Kasumi-1 (cell line): ENCODE measurements at regions not wholly inside any gene's neighbourhood (a gene's known extent, or its start where the extent isn't known, plus 50 kb on each side); places are given as distances from the start of the nearest gene placed in this dataset.

ENCODE experiments used
- DNase-seq, 2 experiments: peaks; one replicate each; lab custom pipeline; 2025; lab: John Stamatoyannopoulos, UW

GRCh38 chr3:3745693-3746092 is 53.5 kb upstream of the LRRN1 start:
- no peak for DNase-seq

- no peak for DNase-seq
These were observed 54.4 kb upstream of the LRRN1 start for GRCh38 chr3:3744826-3745225.

- DNase-seq: no peak
These were observed 55.5 kb upstream of the LRRN1 start for GRCh38 chr3:3743754-3744153.

GRCh38 chr3:3740061-3740460 is 59.2 kb upstream of the LRRN1 start:
- no peak for DNase-seq

- DNase-seq: no peak
These were observed 59.7 kb upstream of the LRRN1 start for GRCh38 chr3:3739330-3740060.

GRCh38 chr3:3737531-3737930 is 61.7 kb upstream of the LRRN1 start:
- no peak for DNase-seq

- DNase-seq: no peak
These were observed 63.3 kb upstream of the LRRN1 start for GRCh38 chr3:3735919-3736318.

- no peak for DNase-seq
These were observed 64.3 kb upstream of the LRRN1 start for GRCh38 chr3:3734881-3735280.

GRCh38 chr3:3729261-3729660 is 70.0 kb upstream of the LRRN1 start:
- no peak for DNase-seq

- no peak for DNase-seq
These were observed 72.7 kb upstream of the LRRN1 start for GRCh38 chr3:3726549-3726948.

GRCh38 chr3:3714572-3714971 is 84.7 kb upstream of the LRRN1 start:
- no peak for DNase-seq

GRCh38 chr3:3712971-3713370 is 86.3 kb upstream of the LRRN1 start:
- no peak for DNase-seq

- no peak for DNase-seq
These were observed 90.5 kb upstream of the LRRN1 start for GRCh38 chr3:3708769-3709115.

GRCh38 chr3:3707858-3708768 is 91.1 kb upstream of the LRRN1 start:
- no peak for DNase-seq

- no peak for DNase-seq
These were observed 94.0 kb upstream of the LRRN1 start for GRCh38 chr3:3705090-3705775.

- DNase-seq: no peak
These were observed 97.3 kb upstream of the LRRN1 start for GRCh38 chr3:3701949-3702348.

GRCh38 chr3:3699816-3700633 is 99.2 kb upstream of the LRRN1 start:
- DNase-seq: no peak

GRCh38 chr3:3699407-3699806 is 99.8 kb upstream of the LRRN1 start:
- DNase-seq: no peak

- DNase-seq: no peak
These were observed 102.9 kb upstream of the LRRN1 start for GRCh38 chr3:3696345-3696744.

GRCh38 chr3:3693593-3693992 is 105.6 kb upstream of the LRRN1 start:
- DNase-seq: no peak

- no peak for DNase-seq
These were observed 109.4 kb upstream of the LRRN1 start for GRCh38 chr3:3689601-3690375.
